Body of pancreas (tissue), 4 donors: ENCODE measurements at regions not wholly inside any gene's neighbourhood (a gene's known extent, or its start where the extent isn't known, plus 50 kb on each side); places are given as distances from the start of the nearest gene placed in this dataset.
A peak's percentile ranks its signal among the peaks of the same experiment; 100 is the strongest.

Source experiments
- ATAC-seq: fragments of 150-250 bp; one replicate; pipeline ENCODE4 v1.9.1; 2016
- DNase-seq, 4 donors: peaks; one replicate each; pipeline ENCODE4 v3.0.0-alpha.2; 2019
- H3K27ac ChIP-seq, 4 donors: fragments of 200-600 bp; sonication (generic); 1 replicate in 3 of 4; 2 replicates in 1 of 4; pipeline versions ENCODE4 v1.5.1 to v1.6.1; 2016 to 2019; ENCODE audit warnings: mild to moderate bottlenecking in 1 of 4, mixed read lengths in 1 of 4, moderate library complexity in 1 of 4
- H3K27me3 ChIP-seq, 2 donors: fragments of 200-600 bp; sonication (generic); one replicate each; pipeline ENCODE4 v1.6.0; 2016; ENCODE audit warnings: mild to moderate bottlenecking in 1 of 2
- H3K36me3 ChIP-seq, 2 donors: fragments of 200-600 bp; sonication (generic); replicated peaks in 1 of 2; 2 replicates each; pipeline ENCODE4 v1.5.1; 2016; ENCODE audit warnings: low read depth in 2 of 2; ENCODE audit not compliant: insufficient read depth in 1 of 2
- H3K4me1 ChIP-seq: fragments of 200-600 bp; sonication (generic); one replicate; pipeline ENCODE4 v1.6.0; 2016
- H3K4me3 ChIP-seq, 2 donors: fragments of 200-600 bp; sonication (generic); 1 replicate in 1 of 2; 2 replicates in 1 of 2; pipeline ENCODE4 v1.5.1; 2016 to 2019
- H3K9me3 ChIP-seq, 3 donors: fragments of 200-600 bp; sonication (generic); 1 replicate in 2 of 3; 2 replicates in 1 of 3; pipeline ENCODE4 v1.5.1; 2016
- CTCF ChIP-seq, 7 experiments: fragments of 450-650 bp in 4 of 7; fragments of 200-600 bp in 3 of 7; sonication (generic) in 3 of 7; IDR thresholded peaks; one replicate each; pipeline ENCODE4 v1.5.1; 2016 to 2019; ENCODE audit warnings: antibody characterized with exemption in 7 of 7
- POLR2A ChIP-seq, 3 donors: fragments of 450-650 bp; IDR thresholded peaks; one replicate each; pipeline ENCODE4 v1.6.1; 2016; ENCODE audit warnings: antibody characterized with exemption in 3 of 3, mild to moderate bottlenecking in 2 of 3
- WGBS, 2 donors: methylation state at CpG; one replicate each; pipeline ENCODE4 v1.1.5; 2017; 5-methylcytosine and 5-hydroxymethylcytosine counted together
- intact Hi-C: fragments of 100-400 bp; cut with DNase I; formaldehyde crosslinking; loops from one replicate; pipeline ENCODE4 v1.15.1; 2023

DNA sequence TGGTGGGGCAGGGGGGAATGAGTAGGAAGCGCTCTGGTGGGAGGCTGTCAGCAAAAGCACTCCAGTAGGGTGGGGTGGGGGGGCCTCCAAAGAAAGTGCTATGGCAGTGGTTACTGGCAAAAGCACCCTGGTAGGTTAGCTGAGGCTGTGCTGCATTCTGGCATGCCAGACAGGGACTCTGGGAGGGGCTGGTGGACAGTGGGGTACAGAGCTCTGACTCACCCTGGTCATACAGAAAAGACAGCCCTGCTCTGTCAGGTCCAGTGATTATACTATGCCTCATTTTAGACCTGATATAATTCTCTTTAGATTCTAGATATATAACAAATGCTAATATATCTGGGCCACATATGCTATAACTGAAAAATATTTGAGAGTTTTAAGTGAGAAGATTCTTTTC, 82.8 kb upstream of the CPNE4 start:
- no peak overlapping the region for H3K27ac ChIP-seq
- no peaks in the 10 kb centered on the region for H3K27me3 ChIP-seq
- H3K4me1 ChIP-seq = no peaks in the 10 kb centered on the region
- no peak for TF ChIP-seq POLR2A (IDR thresholded peaks at IDR 0.05)
- no peak for TF ChIP-seq CTCF (IDR thresholded peaks at IDR 0.05)
- no peak for ATAC-seq
- no peaks in the 10 kb centered on the region for H3K36me3 ChIP-seq
- DNase-seq = no peak
- H3K4me3 ChIP-seq = no peak overlapping the region
- intact Hi-C loops = no loop called here
- H3K9me3 ChIP-seq = no peaks in the 10 kb centered on the region
- 57 to 80% methylated on average over 1 of the region's 1 CpG for WGBS, 2 donors

DNA sequence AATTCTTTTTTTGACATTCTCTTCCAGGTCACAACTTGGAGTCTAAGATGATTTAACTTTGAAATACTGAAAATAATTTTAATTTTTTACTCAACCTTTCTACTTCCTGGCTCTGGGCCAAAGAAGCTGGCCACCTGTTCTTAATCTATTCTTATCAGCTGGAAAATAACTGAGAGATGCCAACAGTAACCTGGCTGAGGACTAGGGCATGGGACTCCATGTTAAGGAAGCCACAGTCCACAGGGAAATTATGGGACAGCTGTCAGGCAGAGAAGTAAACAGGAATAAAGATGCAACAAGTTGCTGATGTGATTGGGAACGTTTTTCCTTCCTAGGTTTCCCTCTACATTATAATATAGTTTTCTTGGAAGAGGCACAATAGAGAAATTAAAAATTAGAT, 84.7 kb upstream of the CPNE4 start:
- H3K36me3 ChIP-seq = no peaks in the 10 kb centered on the region
- no peaks in the 10 kb centered on the region for H3K27me3 ChIP-seq
- no peak overlapping the region for H3K4me3 ChIP-seq
- intact Hi-C loops = no loop called here
- no peaks in the 10 kb centered on the region for H3K4me1 ChIP-seq
- WGBS, 2 donors = 14 to 27% methylated on average over 1 of the region's 1 CpG
- ATAC-seq = no peak
- H3K27ac ChIP-seq = no peak overlapping the region
- no peaks in the 10 kb centered on the region for H3K9me3 ChIP-seq
- TF ChIP-seq POLR2A (IDR thresholded peaks at IDR 0.05) (no peak), CTCF (IDR thresholded peaks at IDR 0.05) (no peak)
- peak in 1 of 4 donors; percentile 6 for DNase-seq

DNA sequence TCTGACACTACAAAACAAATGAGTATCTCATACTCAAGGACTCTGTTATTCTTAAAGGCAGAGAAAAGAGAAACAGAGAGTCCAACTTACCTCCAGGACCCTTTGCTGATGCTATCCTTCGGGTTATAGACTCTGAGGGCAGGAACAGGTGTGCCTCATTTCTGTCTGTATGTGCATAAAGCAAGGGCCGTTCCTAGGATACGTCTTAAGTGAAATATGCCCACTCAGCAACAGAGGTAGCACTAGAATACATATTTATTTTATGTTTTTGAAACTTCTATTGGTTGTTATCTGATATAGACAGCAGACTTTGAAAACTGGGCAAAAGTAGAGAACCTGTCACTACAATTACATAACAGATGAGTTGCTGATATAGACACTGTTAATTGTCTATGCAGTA, 89.3 kb upstream of the CPNE4 start:
- no peak for ATAC-seq

GRCh38 chr3:132124651-132125284, 90.0 kb upstream of the CPNE4 start:
- TF ChIP-seq POLR2A (IDR thresholded peaks at IDR 0.05) (no peak), CTCF (IDR thresholded peaks at IDR 0.05) (no peak)
- ATAC-seq (no peak), DNase-seq (no peak)
- no peaks in the 10 kb centered on the region for H3K27me3 ChIP-seq
- no peaks in the 10 kb centered on the region for H3K9me3 ChIP-seq
- no peaks in the 10 kb centered on the region for H3K4me1 ChIP-seq
- no peak overlapping the region for H3K4me3 ChIP-seq
- no peaks in the 10 kb centered on the region for H3K36me3 ChIP-seq
- intact Hi-C loops = no loop called here
- 57 to 61% methylated on average over 4 of the region's 4 CpGs for WGBS, 2 donors
- no peak overlapping the region for H3K27ac ChIP-seq

More for the DNA sequence above, 89.3 kb upstream of the CPNE4 start:
- intact Hi-C loops = no loop called here
- 60 to 66% methylated on average over 3 of the region's 3 CpGs for WGBS, 2 donors
- no peaks in the 10 kb centered on the region for H3K27me3 ChIP-seq
- no peak for DNase-seq
- no peaks in the 10 kb centered on the region for H3K4me1 ChIP-seq
- H3K4me3 ChIP-seq = no peak overlapping the region
- H3K27ac ChIP-seq = no peak overlapping the region
- no peak for TF ChIP-seq POLR2A (IDR thresholded peaks at IDR 0.05)
- no peaks in the 10 kb centered on the region for H3K36me3 ChIP-seq
- no peaks in the 10 kb centered on the region for H3K9me3 ChIP-seq

GRCh38 chr3:132134611-132135010, 99.8 kb upstream of the CPNE4 start:
- H3K27ac ChIP-seq = no peak overlapping the region

More at GRCh38 chr3:132134611-132135010, 99.8 kb upstream of the CPNE4 start:
- WGBS, 2 donors = 34 to 52% methylated on average over 1 of the region's 1 CpG
- no peak for TF ChIP-seq POLR2A (IDR thresholded peaks at IDR 0.05)
- TF ChIP-seq CTCF (IDR thresholded peaks at IDR 0.05) = no peak
- no peak overlapping the region for H3K4me3 ChIP-seq
- intact Hi-C loops = no loop called here
- no peaks in the 10 kb centered on the region for H3K27me3 ChIP-seq
- H3K36me3 ChIP-seq = no peaks in the 10 kb centered on the region
- DNase-seq = no peak
- ATAC-seq = no peak
- no peaks in the 10 kb centered on the region for H3K9me3 ChIP-seq
- H3K4me1 ChIP-seq = no peaks in the 10 kb centered on the region
